Kidney epithelial cell (primary cell): ENCODE measurements at regions not wholly inside any gene's neighbourhood (a gene's known extent, or its start where the extent isn't known, plus 50 kb on each side); places are given as distances from the start of the nearest gene placed in this dataset.
"Not testable (repeated sequence)": the region's sequence is repeated elsewhere in the genome, so short reads cannot be mapped to it uniquely, and the experiment has no call there.

ENCODE experiments used
- DNase-seq: peaks from one replicate; pipeline ENCODE4 v3.0.0-alpha.2; 2010; ENCODE audit warnings: low read depth
- H3K27me3 ChIP-seq: 2 replicates; pipeline ENCODE4 v1.6.0; 2011; ENCODE audit warnings: low read length; ENCODE audit not compliant: control insufficient read depth, insufficient read depth
- H3K36me3 ChIP-seq: 2 replicates; pipeline ENCODE4 v1.5.1; 2011; ENCODE audit warnings: low read length; ENCODE audit not compliant: control insufficient read depth, insufficient read depth
- H3K4me3 ChIP-seq: 2 replicates; pipeline ENCODE4 v1.5.1; 2011; ENCODE audit warnings: low read depth, mild to moderate bottlenecking, control low read depth, low read length
- TF ChIP-seq, protein P1 (sequence below): IDR thresholded peaks from 2 replicates; pipeline ENCODE4 v1.5.1; 2011; ENCODE audit warnings: mild to moderate bottlenecking, moderate library complexity, low read length, control low read depth, inconsistent platforms; ENCODE audit not compliant: insufficient read depth, poor library complexity, severe bottlenecking

DNA sequence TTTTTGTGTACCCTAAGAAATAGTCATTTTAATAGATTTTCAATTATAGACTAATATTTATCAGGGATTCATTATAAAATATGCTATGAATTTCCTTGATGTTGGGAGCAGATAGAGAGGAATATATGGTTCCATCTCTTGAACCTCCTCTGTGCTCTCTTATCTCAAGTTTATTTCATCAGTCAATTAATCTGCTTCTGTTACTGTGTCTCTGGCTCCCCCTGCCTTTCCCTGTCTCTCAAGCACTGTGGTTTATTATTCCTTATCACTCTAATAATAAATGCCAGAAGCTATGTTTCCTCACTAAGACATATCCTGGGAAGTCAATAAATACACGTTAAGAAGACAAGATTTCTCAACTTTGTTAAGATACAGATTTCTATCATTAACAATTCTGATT is 141.5 kb downstream of the SYT15 start:
- TF ChIP-seq, protein P1, sequence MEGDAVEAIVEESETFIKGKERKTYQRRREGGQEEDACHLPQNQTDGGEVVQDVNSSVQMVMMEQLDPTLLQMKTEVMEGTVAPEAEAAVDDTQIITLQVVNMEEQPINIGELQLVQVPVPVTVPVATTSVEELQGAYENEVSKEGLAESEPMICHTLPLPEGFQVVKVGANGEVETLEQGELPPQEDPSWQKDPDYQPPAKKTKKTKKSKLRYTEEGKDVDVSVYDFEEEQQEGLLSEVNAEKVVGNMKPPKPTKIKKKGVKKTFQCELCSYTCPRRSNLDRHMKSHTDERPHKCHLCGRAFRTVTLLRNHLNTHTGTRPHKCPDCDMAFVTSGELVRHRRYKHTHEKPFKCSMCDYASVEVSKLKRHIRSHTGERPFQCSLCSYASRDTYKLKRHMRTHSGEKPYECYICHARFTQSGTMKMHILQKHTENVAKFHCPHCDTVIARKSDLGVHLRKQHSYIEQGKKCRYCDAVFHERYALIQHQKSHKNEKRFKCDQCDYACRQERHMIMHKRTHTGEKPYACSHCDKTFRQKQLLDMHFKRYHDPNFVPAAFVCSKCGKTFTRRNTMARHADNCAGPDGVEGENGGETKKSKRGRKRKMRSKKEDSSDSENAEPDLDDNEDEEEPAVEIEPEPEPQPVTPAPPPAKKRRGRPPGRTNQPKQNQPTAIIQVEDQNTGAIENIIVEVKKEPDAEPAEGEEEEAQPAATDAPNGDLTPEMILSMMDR = peak; percentile 12

DNA sequence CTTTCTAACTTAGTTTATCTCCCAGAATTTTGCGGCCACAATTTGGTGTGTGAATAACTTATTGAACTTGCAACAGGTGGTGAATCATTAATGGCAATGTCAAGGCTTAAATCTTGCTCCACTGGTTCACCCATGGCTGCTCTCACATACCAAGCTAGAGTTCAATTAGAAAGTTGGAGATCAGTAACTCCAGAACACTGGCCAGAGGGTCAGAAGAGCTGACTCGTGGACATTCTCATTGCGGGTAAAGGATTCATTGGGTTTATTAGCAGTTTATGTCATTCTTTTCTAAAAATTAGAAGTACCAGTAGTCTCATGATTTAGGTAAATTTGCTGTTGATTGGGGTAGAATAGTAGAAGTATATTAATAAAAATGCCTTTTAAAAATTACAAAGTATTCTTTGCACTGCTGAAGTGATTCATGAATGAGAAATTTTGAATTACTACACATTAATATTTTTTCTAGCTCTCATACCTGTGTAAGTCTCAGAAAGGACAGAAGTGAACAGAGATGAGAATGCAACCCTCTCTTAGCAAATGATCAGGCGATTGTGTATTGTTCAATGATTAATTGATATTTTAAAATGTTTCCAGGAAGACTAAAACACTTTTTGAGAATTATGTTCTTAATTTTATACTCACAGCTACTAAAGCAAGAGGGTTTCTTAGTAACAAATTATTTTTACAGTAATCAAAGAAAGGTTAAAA is 142.0 kb downstream of the SYT15 start:
- DNase-seq = peak; percentile 7
- not testable (repeated sequence) for H3K27me3 ChIP-seq, H3K36me3 ChIP-seq, H3K4me3 ChIP-seq

More for the DNA sequence above, 141.5 kb downstream of the SYT15 start:
- H3K36me3 ChIP-seq, H3K4me3 ChIP-seq, H3K27me3 ChIP-seq: not testable (repeated sequence)
- DNase-seq = peak; percentile 5

DNA sequence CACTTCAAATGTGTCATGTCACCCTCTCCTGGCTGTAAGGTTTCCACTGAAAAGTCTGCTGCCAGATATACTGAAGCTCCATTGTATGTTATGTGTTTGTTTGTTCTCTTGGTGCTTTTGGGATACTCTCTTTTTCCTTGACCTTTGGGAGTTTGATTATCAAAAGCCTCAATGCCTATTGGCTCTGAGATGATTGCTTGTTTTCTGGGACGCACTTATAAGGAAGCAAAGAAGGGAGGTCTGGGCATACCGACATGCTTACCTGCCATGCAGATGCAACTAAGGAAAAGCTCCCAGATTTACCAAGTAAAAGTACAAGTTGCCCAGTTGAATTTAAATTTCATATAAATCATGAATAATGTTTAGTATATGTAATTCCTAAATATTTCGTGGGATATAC is 145.3 kb downstream of the SYT15 start:
- not testable (repeated sequence) for H3K4me3 ChIP-seq, DNase-seq, H3K27me3 ChIP-seq, H3K36me3 ChIP-seq

DNA sequence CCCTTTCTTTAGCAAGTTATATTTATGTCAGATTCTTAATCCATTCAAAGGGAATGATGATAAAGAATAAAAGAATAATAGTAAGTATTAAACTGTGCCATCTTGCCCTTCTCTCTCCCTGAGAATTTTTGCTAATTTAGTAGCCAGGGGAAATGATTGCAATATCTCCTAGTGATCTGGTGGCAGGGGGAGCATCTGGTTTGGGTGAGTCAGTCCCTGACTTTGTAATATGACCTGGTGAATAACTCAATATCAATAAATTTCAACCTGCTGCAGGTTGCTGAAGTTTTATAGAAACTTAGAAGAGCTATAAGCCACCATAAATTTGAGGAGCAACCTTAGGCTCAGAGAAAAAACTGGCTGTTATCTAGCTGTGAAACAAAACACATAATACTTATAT is 149.4 kb downstream of the SYT15 start:
- not testable (repeated sequence) for DNase-seq, H3K4me3 ChIP-seq, H3K27me3 ChIP-seq, H3K36me3 ChIP-seq

DNA sequence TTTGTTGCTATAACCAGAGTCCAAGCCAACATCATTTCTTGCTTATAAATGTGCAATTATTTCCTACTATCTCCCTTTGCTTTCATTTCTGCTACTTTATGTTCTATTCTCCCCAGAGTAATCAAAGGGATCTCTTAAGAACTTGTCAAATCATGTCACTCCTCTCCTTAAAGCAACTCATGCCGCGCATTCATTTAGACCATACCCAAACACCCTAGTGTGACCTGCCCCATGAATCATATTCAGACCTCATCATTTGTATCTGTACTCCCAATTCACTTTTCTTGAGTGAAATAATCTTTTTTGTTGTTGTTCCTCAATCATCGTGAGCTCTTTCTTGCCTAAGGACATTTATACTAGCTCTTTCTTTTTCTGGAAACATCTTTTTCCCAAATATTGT is 151.8 kb downstream of the SYT15 start:
- not testable (repeated sequence) for H3K4me3 ChIP-seq, DNase-seq, H3K27me3 ChIP-seq, H3K36me3 ChIP-seq

DNA sequence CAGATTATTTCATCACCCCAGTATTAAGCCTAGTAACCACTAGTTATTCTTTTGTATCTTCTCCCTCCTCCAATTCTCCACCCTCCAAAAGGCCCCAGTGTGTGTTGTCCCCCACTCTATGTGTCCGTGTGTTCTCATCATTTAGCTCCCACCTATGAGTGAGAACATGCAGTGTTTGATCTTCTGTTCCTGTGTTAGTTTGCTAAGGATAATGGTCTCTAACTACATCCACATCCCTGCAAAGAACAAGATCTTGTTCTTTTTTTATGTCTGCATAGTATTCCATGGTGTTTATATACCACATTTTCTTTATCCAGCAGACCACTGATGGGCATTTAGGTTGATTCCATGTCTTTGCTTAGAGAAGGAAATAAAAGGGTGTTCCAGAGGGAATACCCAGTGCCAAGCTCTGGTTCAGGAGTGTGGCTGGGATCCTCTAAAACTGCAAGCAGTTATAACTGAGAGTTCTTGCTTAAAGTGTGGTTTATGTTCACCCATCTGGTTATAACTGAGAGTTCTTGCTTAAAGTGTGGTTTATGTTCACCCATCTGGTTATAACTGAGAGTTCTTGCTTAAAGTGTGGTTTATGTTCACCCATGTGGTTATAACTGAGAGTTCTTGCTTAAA is 154.8 kb downstream of the SYT15 start:
- H3K27me3 ChIP-seq, H3K4me3 ChIP-seq, H3K36me3 ChIP-seq, DNase-seq: not testable (repeated sequence)

DNA sequence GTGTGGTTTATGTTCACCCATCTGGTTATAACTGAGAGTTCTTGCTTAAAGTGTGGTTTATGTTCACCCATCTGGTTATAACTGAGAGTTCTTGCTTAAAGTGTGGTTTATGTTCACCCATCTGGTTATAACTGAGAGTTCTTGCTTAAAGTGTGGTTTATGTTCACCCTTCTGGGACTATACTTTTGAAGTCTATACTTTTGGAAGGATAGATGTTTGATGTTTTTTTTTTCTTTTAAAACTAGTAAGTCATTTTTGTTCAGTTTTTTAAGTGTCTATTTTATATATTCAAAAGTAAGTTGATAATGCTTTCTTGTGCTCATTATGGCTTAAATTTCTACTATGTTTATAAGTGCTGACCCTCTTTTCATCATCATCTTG is 155.3 kb downstream of the SYT15 start:
- not testable (repeated sequence) for DNase-seq, H3K4me3 ChIP-seq, H3K27me3 ChIP-seq

DNA sequence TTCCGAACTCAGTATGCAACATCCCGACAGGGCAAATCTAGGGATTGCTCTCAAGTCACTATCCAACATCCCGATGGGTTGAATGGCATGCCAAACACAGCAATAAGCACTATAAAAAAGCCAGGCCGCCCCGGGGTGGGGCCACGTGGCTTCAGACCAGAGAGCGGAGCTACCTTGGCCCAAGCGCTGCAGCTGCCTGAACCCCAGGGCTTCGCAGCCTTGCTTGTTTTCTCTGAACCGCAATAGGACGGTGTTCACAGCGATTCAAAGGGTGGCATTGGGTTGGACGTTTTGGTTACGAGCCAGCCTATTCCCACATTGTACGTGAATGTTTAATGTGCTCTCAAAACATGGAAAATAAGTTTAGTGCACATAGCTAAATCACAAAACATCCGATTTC is 161.0 kb downstream of the SYT15 start:
- not testable (repeated sequence) for H3K27me3 ChIP-seq

More for the DNA sequence above, 155.3 kb downstream of the SYT15 start:
- not testable (repeated sequence) for H3K36me3 ChIP-seq

DNA sequence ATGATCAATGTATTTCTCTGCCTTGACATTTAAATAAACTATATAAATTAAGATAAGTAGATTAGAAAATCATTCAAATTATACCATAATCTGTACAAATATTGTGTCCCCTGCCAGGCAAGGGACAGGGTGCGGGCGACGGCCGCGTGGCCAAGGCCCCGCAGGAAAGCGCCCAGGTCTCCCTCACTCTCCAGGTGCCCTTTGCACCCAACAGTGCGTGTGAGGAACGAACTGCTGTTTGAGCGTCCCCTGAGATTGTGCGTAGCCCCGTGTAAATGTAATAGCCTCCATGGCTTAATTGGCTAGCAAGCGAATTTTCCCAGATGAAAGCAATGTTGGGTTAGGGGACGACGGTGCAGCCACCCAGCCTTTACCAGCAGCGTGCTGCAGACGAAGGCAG is 161.4 kb downstream of the SYT15 start:
- H3K36me3 ChIP-seq, H3K4me3 ChIP-seq, H3K27me3 ChIP-seq, DNase-seq: not testable (repeated sequence)

More for the DNA sequence above, 161.0 kb downstream of the SYT15 start:
- not testable (repeated sequence) for H3K36me3 ChIP-seq, H3K4me3 ChIP-seq, DNase-seq

DNA sequence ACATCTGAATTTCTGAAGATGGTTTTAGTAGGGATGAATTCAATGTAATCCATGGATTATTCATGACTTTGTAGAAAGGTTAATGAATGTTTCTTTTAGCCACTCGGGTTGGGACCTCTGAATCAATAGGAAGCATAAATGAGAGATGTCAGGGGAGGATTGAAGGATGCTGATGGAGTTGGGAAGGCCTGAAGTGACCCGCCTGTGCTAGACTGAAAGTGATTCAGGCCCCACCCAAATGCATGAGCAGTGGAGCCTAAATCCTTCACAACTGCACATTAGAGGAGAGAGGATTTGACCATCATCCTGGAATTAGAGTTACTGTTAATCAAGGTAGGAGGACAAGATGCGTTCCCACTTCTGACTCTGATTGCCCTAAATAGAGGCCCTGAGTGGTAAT is 162.2 kb upstream of the PTPN20 start:
- H3K27me3 ChIP-seq, DNase-seq, H3K36me3 ChIP-seq, H3K4me3 ChIP-seq: not testable (repeated sequence)

DNA sequence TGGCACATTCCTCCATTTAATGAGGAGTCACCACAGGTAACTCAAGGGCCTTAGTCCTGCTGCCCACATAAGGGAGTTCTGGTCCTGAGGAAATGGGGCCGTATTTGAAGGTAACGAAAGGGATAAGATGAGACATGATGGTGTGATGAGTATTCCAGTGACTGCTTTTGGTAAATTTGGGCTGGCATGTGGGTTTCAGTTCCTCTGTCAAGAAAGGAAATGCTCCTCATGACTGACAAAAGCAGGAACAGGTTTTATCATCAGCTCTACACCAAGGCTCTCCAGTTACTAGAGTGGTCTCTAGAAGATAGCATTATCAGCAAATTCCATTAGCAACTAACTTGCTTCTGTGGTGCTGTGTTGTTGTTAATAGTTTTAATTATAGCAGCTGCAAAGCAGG is 161.8 kb upstream of the PTPN20 start:
- not testable (repeated sequence) for DNase-seq, H3K4me3 ChIP-seq, H3K36me3 ChIP-seq, H3K27me3 ChIP-seq

DNA sequence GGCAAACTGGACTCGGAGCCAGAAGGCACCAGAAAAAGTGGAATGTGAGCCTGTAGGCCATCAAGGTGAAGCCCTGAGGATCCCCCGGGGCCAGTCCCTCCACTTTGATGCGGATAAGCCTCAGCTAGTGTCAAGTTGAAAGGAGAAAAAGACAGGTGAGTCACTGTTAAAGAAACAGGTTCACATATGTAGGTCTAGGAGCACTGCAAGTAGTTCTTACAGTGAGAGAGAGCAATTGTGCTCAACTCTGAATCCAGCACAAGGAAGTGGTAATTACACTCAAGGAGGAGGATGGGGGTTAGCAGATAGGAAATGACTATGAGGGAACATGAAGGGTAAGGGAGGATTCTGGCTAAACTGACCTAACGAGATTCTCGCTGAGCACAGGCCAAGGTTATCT is 157.5 kb upstream of the PTPN20 start:
- not testable (repeated sequence) for H3K36me3 ChIP-seq, H3K27me3 ChIP-seq, DNase-seq, H3K4me3 ChIP-seq

DNA sequence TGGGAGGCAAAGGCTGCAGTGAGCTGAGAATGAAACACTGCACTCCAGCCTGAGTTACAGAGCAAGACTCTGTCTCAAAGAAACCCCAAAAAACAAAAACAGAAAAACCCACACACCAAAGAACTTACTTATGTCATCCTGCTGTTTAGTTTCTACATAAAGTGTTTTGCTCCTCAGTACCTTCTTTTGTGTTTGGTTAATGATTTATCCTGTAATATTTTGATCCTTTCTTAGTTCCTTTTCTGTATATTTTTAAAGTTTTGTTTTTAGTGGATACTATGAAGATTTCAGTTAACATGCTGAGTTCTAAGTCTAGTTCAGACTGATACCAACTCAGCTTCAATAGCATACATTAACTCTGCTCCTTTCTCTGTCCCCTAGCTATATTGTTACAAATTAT is 149.8 kb upstream of the PTPN20 start:
- not testable (repeated sequence) for H3K4me3 ChIP-seq, H3K36me3 ChIP-seq, H3K27me3 ChIP-seq, DNase-seq

DNA sequence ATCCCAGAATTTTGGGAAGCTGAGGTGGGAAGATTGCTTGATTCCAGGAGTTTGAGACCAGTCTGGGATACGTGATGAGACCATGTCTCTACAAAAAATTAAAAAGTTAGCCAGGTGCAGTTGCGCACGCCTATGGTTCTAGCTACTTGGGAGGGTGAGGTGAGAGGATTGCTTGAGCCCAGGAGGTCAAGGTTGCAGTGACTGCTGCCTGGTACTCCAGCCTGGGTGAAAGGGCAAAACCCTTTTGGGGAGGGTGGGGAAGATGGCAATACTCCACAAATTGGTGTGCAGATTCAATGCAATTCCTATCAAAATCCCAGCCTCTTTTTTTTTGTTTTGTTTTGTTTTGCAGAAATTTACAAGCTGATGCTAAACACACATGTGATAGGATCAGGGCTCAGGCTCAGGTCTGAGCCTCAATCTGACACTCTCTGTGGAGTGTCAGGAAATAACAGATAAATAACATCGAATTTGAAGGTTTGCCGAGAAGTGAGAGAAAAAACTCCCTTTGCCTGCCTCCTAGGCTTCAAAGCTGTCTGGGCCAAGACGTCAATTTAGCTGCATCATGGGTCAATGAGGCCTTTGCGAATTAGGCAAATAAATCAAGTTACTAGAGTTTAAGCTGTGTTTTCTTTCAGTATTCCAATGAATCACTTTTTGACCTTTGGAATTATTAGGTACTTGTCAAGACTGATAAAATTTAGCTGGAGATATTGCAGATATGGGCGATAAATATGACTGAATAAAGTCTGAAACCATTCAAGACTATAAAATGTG is 142.5 kb upstream of the PTPN20 start:
- not testable (repeated sequence) for DNase-seq, H3K27me3 ChIP-seq, H3K36me3 ChIP-seq, H3K4me3 ChIP-seq
